ENCODE measurements at regions not wholly inside any gene's neighbourhood (a gene's known extent, or its start where the extent isn't known, plus 50 kb on each side); places are given as distances from the start of the nearest gene placed in this dataset.

GRCh38 chr16:73882033-73882432 is 414.6 kb upstream of the PSMD7 start:
- DNase-seq (ENCODE audit: low spot score), result no peak

- DNase-seq (ENCODE audit: low spot score), result no peak
Measured at GRCh38 chr16:73879621-73880020, 417.0 kb upstream of the PSMD7 start.

GRCh38 chr16:73878611-73879010 is 418.0 kb upstream of the PSMD7 start:
- DNase-seq (ENCODE audit: low spot score), result no peak

- DNase-seq (ENCODE audit: low spot score), result no peak
Measured at GRCh38 chr16:73877150-73877549, 419.5 kb upstream of the PSMD7 start.

DNA sequence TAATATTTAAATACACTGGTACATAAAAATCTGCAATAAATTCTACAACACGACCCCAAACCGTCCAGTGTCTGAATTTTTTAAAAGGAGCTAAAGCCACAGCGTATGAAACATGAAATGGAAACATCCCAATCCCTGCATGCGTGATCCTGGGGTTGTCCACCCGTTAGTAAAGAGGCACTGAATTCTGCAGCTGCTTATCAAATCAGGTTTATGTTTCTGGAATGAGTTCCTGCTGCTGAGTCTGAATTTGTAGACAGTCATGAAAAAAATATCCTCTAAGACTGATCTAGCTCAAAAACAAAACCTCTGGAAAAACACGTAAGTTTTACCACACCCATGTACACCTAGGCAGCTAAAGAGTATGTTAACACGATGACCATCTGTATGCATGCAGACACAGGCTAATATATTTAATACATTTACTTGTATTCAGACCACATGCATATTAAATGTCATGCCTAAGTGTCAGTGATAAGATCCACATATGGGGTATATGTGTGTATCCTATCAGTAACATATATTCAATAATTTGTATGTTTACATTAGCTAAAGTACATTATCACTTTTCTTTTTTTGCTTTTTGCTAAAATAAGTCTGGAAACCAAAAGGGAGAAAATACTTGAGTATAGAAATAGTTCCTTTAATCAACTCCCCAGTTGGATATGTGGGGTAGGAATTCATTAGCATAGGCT is 420.5 kb upstream of the PSMD7 start:
- no peak for DNase-seq (ENCODE audit: low spot score)

GRCh38 chr16:73874324-73874723 is 422.3 kb upstream of the PSMD7 start:
- DNase-seq (ENCODE audit: low spot score), result no peak

- no peak for DNase-seq (ENCODE audit: low spot score)
Measured at GRCh38 chr16:73873643-73874042, 423.0 kb upstream of the PSMD7 start.

DNA sequence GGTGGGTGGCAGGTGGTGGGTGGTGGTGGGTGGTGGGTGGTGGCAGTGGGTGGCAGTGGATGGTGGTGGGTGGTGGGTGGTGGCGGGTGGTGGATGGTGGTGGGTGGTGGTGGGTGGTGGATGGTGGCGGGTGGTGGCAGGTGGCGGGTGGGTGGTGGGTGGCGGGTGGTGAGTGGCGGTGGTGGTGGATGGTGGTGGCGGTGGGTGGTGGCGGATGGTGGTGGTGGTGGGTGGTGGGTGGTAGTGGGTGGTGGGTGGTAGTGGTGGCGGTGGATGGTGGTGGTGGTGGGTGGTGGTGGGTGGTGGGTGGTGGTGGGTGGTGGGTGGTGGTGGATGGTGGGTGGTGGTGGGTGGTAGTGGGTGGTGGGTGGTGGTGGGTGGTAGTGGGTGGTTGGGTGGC is 423.8 kb upstream of the PSMD7 start:
- no peak for DNase-seq (ENCODE audit: low spot score)

DNA sequence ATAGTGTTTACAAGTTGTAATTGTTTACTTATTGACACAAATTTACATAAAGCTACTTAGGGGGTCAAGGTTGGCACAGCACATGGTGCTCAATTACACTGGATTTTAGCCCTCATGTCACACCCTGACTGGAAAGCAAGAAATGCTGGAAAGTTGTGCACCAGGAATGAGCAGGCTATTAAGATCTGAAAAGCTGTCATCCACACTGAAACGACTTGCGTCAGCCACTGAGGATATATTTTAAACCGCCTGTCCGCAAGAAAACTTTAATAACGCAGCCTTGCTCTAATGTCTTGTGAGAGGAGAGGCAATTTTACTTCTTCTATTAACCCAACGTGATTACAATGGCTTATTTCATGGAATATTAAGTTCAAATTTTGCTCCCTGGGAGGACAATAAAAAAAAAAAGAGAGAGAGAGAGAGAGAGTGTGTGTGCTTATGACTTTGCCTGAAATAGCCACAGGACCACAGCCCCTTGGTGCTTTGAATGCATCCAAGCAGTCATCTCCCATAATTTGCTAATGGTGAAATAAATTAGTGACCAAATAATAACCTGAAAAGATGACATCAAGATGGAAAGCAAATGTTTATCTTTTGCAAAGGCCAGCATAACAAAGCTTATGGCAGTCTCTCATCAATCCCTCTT is 425.4 kb upstream of the PSMD7 start:
- DNase-seq (ENCODE audit: low spot score), result no peak

GRCh38 chr16:73869126-73869525 is 427.5 kb upstream of the PSMD7 start:
- no peak for DNase-seq (ENCODE audit: low spot score)

DNA sequence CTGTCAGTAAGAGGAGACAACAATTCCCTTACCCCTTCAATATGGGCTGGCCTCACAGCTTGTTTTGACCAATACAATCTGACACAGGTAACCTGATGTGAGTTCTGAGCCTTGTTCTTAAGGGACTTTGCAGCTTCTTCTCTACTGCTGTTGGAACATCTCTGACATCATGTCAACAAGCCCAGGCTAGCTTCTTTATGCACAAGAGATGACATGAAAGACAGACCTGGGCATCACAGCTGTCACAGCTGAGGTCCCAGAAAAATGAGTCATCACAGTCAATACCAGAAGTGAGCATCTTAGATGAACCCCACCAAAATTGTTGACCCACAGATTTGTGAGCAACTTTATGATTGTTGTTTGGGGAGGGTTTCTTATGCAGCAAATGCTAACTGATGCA is 431.7 kb upstream of the PSMD7 start:
- no peak for DNase-seq (ENCODE audit: low spot score)

DNA sequence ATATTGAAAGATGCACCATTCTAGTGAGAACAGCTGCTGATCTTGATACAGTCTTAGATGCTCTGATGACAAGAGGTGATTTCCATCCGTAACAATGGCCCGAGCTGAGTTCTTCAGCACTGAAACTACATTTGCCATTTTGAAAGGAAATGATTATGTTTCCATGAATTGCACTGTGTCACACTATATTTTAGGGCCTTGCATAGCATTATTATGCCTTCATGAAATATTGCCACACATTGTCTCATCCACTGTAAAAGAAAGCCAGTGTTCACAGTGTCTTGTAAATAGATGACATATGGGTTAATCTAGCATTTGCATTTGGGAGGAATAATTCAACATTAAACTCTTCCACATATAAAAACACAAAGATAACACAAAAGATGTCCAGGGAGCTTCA is 438.3 kb upstream of the PSMD7 start:
- no peak for DNase-seq (ENCODE audit: low spot score)

DNA sequence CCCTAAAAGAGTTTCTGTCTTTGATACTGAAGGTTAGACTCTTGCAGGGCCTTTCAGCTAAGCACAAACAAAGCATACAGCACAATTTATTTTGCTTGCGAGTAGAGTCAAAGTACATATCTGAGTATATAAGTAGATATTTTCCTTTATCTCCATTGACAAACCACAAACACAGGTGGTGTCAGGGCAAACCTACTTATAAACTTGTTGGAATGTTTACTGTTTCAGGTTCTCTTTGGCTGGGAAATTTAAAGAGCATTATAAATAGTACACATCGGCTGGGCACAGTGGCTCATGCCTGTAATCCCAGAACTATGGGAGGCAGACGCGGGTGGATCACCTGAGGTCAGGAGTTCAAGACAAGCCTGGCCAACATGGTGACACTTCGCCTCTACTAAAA is 442.6 kb upstream of the PSMD7 start:
- DNase-seq (ENCODE audit: low spot score), result no peak

- DNase-seq (ENCODE audit: low spot score), result no peak
Measured at GRCh38 chr16:73852561-73852960, 444.1 kb upstream of the PSMD7 start.

DNA sequence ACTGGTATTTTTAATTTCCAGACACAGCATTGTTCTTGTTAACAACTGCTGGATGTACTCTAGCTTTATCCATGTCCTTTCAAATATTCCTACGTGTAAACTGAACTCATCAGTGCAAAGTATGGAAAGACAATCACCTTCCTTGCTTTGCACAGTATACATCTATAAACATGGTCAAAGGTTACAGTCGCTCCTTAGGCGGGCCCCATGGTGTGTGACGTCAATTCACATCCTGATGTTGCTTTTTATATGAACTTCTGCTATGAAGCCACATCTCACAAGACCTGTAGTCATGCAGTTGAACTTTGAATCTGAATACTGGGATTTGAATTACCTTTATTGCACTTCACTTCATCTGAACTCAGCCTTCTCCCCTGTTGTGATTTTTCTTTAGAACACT is 447.6 kb upstream of the PSMD7 start:
- DNase-seq (ENCODE audit: low spot score), result no peak

- no peak for DNase-seq (ENCODE audit: low spot score)
Measured at GRCh38 chr16:73847090-73847489, 449.5 kb upstream of the PSMD7 start.

DNA sequence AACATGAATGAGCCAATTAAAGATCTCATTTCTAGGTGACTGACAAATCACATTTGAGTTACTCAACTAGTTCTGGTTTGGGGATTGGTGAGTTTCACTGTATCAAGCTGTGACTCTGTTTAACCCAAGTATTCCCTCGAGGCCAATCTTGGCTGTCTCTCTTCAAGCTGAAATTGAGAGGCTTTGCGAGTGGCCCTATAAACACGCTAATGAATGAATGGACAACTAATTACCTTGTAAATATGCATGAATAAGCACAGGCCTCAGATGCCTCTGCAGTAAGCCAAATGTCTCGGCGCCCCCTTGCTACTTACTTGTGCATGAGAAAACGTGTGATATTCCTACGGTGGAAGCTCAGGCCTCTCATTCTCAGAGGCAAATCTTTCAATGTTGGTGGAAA is 450.3 kb upstream of the PSMD7 start:
- DNase-seq (ENCODE audit: low spot score), result no peak

DNA sequence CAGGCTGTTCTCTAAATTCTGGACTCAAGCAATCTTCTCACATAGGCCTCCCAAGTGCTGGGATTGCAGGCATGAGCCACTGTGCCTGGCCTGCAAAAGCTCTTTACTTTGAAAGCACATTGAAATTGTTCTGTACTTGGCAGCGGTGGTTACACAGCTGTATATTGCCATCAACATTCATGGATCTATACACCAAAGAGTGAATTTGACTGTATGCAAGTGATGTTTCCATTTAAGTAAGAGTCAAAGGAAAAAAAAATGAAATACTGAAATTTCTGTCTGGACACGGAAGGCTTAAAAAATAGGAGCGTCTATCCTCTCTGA is 450.6 kb upstream of the PSMD7 start:
- DNase-seq (ENCODE audit: low spot score), result no peak

- DNase-seq (ENCODE audit: low spot score), result no peak
Measured at GRCh38 chr16:73845238-73846006, 451.2 kb upstream of the PSMD7 start.

DNA sequence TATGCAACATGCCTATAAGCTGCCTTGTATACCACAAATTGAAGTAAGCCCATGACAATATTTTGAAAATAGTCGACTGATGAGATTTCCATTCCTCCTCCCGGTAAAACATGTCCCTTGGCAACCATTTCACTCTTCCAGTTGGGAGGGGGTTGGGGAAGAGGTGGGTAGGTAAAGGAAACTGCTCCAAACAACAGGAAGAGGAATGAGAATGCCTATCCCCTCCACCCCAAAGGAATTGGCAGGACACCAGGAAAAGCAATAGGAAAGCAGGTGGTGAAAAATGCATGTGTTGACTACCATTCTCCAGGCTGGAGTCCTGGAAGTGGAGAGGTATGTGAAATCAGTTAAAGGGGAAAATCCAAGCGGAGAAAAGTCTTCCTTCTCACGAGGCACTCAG is 455.9 kb upstream of the PSMD7 start:
- DNase-seq (ENCODE audit: low spot score), result no peak

- DNase-seq (ENCODE audit: low spot score), result no peak
Measured at GRCh38 chr16:73831220-73831619, 465.4 kb upstream of the PSMD7 start.

GRCh38 chr16:73823205-73823849 is 473.3 kb upstream of the PSMD7 start:
- no peak for DNase-seq (ENCODE audit: low spot score)
